OCI-LY3 (cell line): ENCODE measurements at regions not wholly inside any gene's neighbourhood (a gene's known extent, or its start where the extent isn't known, plus 50 kb on each side); places are given as distances from the start of the nearest gene placed in this dataset.
"Not testable (repeated sequence)": the region's sequence is repeated elsewhere in the genome, so short reads cannot be mapped to it uniquely, and the experiment has no call there.

ENCODE experiments used
- H2AFZ ChIP-seq: fragments of 200-600, 300-600 bp; shearing (Covaris generic); 2 replicates; pipeline ENCODE4 v1.6.0; 2014; ENCODE audit warnings: antibody characterized with exemption, low read depth, low read length
- H3K27ac ChIP-seq: fragments of 200-600, 300-600 bp; sonication (generic); 2 replicates; pipeline ENCODE4 v1.5.1; 2014; ENCODE audit warnings: mild to moderate bottlenecking, low read length, moderate library complexity, mixed read lengths
- H3K27me3 ChIP-seq: fragments of 200-600, 300-600 bp; sonication (generic); 2 replicates; pipeline ENCODE4 v1.6.1; 2014; ENCODE audit warnings: low read depth, low read length, mixed read lengths
- H3K36me3 ChIP-seq: fragments of 200-600, 300-600 bp; sonication (generic); replicated peaks from 2 replicates; pipeline ENCODE3; 2014; ENCODE audit warnings: low read depth, low read length, mixed read lengths
- H3K4me1 ChIP-seq: fragments of 300-600, 200-600 bp; sonication (generic); 2 replicates; pipeline ENCODE4 v1.6.1; 2014; ENCODE audit warnings: low read length, mixed read lengths
- H3K4me2 ChIP-seq: fragments of 200-600, 300-600 bp; sonication (generic); 2 replicates; pipeline ENCODE4 v1.6.1; 2014; ENCODE audit warnings: low read length, mixed read lengths
- H3K4me3 ChIP-seq: fragments of 300-600, 200-600 bp; sonication (generic); 2 replicates; pipeline ENCODE4 v1.5.1; 2014; ENCODE audit warnings: antibody characterized with exemption, mild to moderate bottlenecking, low read length, moderate library complexity
- H3K79me2 ChIP-seq: fragments of 300-600, 200-600 bp; shearing (Covaris generic); 2 replicates; pipeline ENCODE4 v1.6.1; 2014; ENCODE audit warnings: mild to moderate bottlenecking, low read length, mixed read lengths
- H3K9ac ChIP-seq: fragments of 300-600, 200-600 bp; shearing (Covaris generic); 2 replicates; pipeline ENCODE4 v1.6.0; 2014; ENCODE audit warnings: mild to moderate bottlenecking, low read length, moderate library complexity
- H3K9me3 ChIP-seq: fragments of 200-600, 300-600 bp; shearing (Covaris generic); 2 replicates; pipeline ENCODE4 v1.6.1; 2014; ENCODE audit warnings: low read length, mixed read lengths; ENCODE audit not compliant: insufficient read depth
- H4K20me1 ChIP-seq: fragments of 200-600, 300-600 bp; sonication (generic); 2 replicates; pipeline ENCODE4 v1.6.1; 2016; ENCODE audit warnings: low read length, mixed read lengths; ENCODE audit not compliant: insufficient read depth
- EZH2phosphoT487 ChIP-seq: fragments of 200-600 bp; shearing (Covaris generic); IDR thresholded peaks from 2 replicates; pipeline ENCODE4 v1.6.1; 2018; ENCODE audit warnings: antibody characterized with exemption, mixed run types, low read depth
- TF ChIP-seq, protein P1 (sequence below): fragments of 200-600, 300-600 bp; sonication (generic); IDR thresholded peaks from 2 replicates; pipeline ENCODE4 v1.5.1; 2014; ENCODE audit warnings: antibody characterized with exemption, low read length, low read depth

DNA sequence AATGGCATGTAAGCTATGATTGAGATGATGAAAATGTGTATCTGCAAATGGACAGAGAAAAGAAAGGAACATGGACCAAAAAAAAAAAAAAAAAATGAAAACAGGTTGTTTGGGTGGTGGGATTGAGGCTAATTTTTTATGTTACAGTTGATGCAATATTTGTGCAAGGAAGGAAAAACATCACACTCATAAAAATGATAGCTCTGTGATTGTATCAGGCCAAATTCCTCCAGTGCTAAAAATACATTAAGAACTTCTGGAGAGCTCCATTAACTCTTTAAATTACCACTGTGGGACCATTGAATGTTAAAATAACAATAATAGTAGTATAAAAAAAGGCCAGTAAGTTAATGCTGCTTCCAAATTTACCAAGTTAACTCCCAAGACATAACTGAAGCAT, 79.5 kb upstream of the MSX2 start:
- Histone ChIP-seq H3K27me3 (no peaks in the 10 kb centered on the region), H4K20me1 (no peaks in the 10 kb centered on the region), H3K9ac (no peak overlapping the region), H3K4me3 (no peak overlapping the region), H3K4me1 (no peaks in the 10 kb centered on the region), H3K79me2 (no peaks in the 10 kb centered on the region), H3K9me3 (no peaks in the 10 kb centered on the region), H3K4me2 (no peak overlapping the region), H2AFZ (no peak overlapping the region), H3K27ac (no peak overlapping the region), H3K36me3 (no peaks in the 10 kb centered on the region)
- no peak for TF ChIP-seq EZH2phosphoT487
- TF ChIP-seq, protein P1, sequence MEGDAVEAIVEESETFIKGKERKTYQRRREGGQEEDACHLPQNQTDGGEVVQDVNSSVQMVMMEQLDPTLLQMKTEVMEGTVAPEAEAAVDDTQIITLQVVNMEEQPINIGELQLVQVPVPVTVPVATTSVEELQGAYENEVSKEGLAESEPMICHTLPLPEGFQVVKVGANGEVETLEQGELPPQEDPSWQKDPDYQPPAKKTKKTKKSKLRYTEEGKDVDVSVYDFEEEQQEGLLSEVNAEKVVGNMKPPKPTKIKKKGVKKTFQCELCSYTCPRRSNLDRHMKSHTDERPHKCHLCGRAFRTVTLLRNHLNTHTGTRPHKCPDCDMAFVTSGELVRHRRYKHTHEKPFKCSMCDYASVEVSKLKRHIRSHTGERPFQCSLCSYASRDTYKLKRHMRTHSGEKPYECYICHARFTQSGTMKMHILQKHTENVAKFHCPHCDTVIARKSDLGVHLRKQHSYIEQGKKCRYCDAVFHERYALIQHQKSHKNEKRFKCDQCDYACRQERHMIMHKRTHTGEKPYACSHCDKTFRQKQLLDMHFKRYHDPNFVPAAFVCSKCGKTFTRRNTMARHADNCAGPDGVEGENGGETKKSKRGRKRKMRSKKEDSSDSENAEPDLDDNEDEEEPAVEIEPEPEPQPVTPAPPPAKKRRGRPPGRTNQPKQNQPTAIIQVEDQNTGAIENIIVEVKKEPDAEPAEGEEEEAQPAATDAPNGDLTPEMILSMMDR = no peak

DNA sequence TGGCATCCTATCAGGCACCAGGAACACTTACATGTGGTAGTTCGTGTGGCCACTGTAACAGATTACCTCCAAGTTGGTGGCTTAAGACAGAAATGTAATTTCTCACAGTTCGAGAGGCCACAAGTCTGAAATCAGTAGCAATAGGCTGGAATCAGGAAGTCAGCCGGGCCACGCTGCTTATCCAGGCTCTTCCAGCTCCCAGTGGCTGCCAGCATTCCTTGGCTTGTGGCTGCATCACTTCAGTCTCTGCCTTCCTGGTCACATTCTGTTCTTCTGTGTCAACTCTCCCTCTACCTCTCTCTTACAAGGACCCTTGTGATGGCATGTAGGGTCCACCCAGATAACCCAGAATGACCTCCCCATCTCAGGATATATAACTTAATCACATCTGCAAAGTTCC, 78.7 kb upstream of the MSX2 start:
- Histone ChIP-seq H3K4me2 (no peak overlapping the region), H3K36me3 (no peaks in the 10 kb centered on the region), H3K4me3 (no peak overlapping the region), H3K4me1 (no peaks in the 10 kb centered on the region), H3K9ac (no peak overlapping the region), H3K9me3 (no peaks in the 10 kb centered on the region), H4K20me1 (no peaks in the 10 kb centered on the region), H2AFZ (no peak overlapping the region), H3K27ac (no peak overlapping the region), H3K79me2 (no peaks in the 10 kb centered on the region), H3K27me3 (no peaks in the 10 kb centered on the region)
- TF ChIP-seq, protein P1 = no peak
- TF ChIP-seq EZH2phosphoT487 = no peak

DNA sequence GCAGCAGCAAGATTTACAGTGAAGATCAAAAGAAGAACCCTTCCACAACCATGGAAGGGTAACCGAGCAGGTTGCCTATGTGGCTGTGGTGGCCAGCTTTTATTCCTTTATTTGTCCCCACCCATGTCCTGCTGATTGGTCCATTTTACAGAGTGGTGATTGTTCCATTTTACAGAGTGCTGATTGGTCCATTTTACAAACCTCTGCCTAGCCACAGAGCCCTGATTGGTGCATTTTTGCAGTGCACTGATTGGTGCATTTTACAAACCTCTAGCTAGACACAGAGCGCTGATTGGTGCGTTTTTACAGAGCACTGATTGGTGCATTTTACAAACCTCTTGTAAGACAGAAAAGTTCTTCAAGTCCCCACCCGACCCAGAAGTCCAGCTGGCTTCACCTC, 75.8 kb upstream of the MSX2 start:
- not testable (repeated sequence) for H3K36me3 ChIP-seq, H3K79me2 ChIP-seq, H2AFZ ChIP-seq, H3K4me3 ChIP-seq, H3K4me1 ChIP-seq, H3K9ac ChIP-seq, H4K20me1 ChIP-seq, H3K9me3 ChIP-seq, H3K27ac ChIP-seq, H3K4me2 ChIP-seq, H3K27me3 ChIP-seq

DNA sequence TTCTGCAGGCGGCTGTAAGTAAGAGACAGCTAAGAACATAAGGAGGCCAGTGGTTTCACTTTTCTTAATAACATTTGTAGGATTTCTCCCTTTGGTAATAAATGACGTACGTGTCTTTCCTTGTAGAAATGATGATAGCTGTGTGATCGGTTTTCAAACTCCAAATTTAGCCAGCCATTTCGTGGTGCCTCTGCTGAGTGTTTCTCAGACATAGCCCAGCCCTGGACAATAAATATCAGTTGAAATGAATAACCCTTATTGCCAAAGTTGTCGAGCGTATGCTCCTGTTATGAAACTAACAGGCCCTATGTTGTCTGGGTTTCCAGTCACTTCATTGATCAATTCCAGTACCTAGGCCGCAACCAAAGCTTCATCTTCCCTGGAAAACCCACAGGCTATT, 75.0 kb upstream of the MSX2 start:
- Histone ChIP-seq H4K20me1 (no peaks in the 10 kb centered on the region), H3K27ac (no peak overlapping the region), H3K9me3 (no peaks in the 10 kb centered on the region), H3K79me2 (no peaks in the 10 kb centered on the region), H3K4me2 (no peak overlapping the region), H3K4me1 (no peaks in the 10 kb centered on the region), H3K36me3 (no peaks in the 10 kb centered on the region), H2AFZ (no peak overlapping the region), H3K9ac (no peak overlapping the region), H3K27me3 (0 out of 2 replicates have a peak, but pooled peaks cover 4% of the 10 kb centered on the region), H3K4me3 (no peak overlapping the region)
- TF ChIP-seq, protein P1 = no peak
- TF ChIP-seq EZH2phosphoT487 = no peak

DNA sequence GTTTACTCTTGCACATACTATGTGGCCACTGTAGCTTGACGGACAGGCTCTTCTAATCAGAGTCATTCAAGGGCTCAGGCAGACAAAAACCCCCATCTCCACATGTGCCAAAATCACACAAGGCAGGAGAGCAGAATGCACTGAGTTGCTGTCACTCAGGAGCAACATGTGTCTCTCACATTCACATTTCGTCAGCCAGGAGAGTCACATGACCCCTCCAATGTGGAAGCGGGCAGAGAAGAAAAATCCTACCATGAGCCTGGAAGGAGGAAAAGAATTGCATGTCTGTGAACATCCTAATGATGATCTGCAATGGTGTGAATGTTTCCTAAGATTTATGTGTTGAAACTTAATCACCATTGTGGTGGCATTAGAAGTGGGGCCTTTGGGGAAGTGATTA, 69.9 kb upstream of the MSX2 start:
- Histone ChIP-seq H4K20me1 (no peaks in the 10 kb centered on the region), H3K79me2 (no peaks in the 10 kb centered on the region), H3K4me1 (no peaks in the 10 kb centered on the region), H2AFZ (no peak overlapping the region), H3K27ac (no peak overlapping the region), H3K9ac (no peak overlapping the region), H3K9me3 (no peaks in the 10 kb centered on the region), H3K4me3 (no peak overlapping the region), H3K4me2 (no peak overlapping the region), H3K36me3 (no peaks in the 10 kb centered on the region), H3K27me3 (peaks cover 11% of the 10 kb centered on the region; the same call in 1 of the 2 replicates)
- TF ChIP-seq, protein P1 = no peak
- TF ChIP-seq EZH2phosphoT487 = no peak
